ENCODE measurements at regions not wholly inside any gene's neighbourhood (a gene's known extent, or its start where the extent isn't known, plus 50 kb on each side); places are given as distances from the start of the nearest gene placed in this dataset.

DNA sequence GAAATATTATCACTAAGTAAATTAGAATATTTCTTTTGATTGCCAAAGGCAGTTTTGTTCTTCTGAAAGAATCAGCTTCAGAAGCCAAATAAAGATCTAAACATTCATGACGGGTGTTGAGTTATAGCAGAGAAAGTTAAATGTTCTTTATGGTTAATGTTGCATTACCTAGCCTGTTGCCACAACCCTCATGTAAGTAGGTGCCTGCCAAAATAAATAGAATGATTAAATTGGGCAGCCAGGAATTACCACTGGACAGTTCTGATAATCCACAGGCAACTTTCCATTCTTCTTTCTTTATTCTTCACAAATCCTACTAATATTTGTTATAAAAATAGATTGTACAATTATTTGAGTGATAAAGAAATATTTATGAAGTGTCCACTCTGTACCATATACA is 217.9 kb upstream of the NRIP1 start:
- TF ChIP-seq POLR2AphosphoS5 (IDR thresholded peaks at IDR 0.05) (no peak), POLR2A (IDR thresholded peaks at IDR 0.05; ENCODE audit: low read depth) (no peak), CTCF (IDR thresholded peaks at IDR 0.05) (no peak)

Measured in esophagus muscularis mucosa (tissue), 3 donors.